Astrocyte of the spinal cord (primary cell): ENCODE measurements at regions not wholly inside any gene's neighbourhood (a gene's known extent, or its start where the extent isn't known, plus 50 kb on each side); places are given as distances from the start of the nearest gene placed in this dataset.
A peak's percentile ranks its signal among the peaks of the same experiment; 100 is the strongest.

Source experiments
- DNase-seq: peaks from one replicate; pipeline ENCODE4 v3.0.0; 2011; ENCODE audit warnings: low read depth, low spot score
- H3K4me3 ChIP-seq: 2 replicates; pipeline ENCODE4 v1.5.1; 2011; ENCODE audit warnings: low read depth, mild to moderate bottlenecking, low read length, moderate library complexity
- CTCF ChIP-seq: IDR thresholded peaks from 2 replicates; pipeline ENCODE4 v1.5.1; 2012; ENCODE audit warnings: low read depth, mild to moderate bottlenecking, low read length, inconsistent platforms
- in situ Hi-C: cut with HindIII; loops from 2 replicates; pipeline ENCODE4 v1.10.0; 2017; ENCODE audit warnings: low sequenced_read_pairs

GRCh38 chr2:118667964-118668363, 179.5 kb downstream of the EN1 start:
- TF ChIP-seq CTCF, result no peak
- no peak overlapping the region for H3K4me3 ChIP-seq
- in situ Hi-C loops, result no loop called here
- DNase-seq, result peak; percentile 80

- no peak overlapping the region for H3K4me3 ChIP-seq
- peak; percentile 31 for DNase-seq
- no peak for TF ChIP-seq CTCF
- in situ Hi-C loops, result no loop called here
Observed at GRCh38 chr2:118667348-118667747, 180.1 kb downstream of the EN1 start.

- in situ Hi-C loops, result no loop called here
- DNase-seq, result no peak
- no peak overlapping the region for H3K4me3 ChIP-seq
- no peak for TF ChIP-seq CTCF
Observed at GRCh38 chr2:118665784-118666529, 181.5 kb downstream of the EN1 start.

GRCh38 chr2:118661179-118661578, 186.3 kb downstream of the EN1 start:
- no peak for TF ChIP-seq CTCF
- no peak overlapping the region for H3K4me3 ChIP-seq
- no peak for DNase-seq
- in situ Hi-C loops, result no loop called here

- in situ Hi-C loops, result no loop called here
- no peak overlapping the region for H3K4me3 ChIP-seq
- TF ChIP-seq CTCF, result no peak
- no peak for DNase-seq
Observed at GRCh38 chr2:118658596-118659198, 188.8 kb downstream of the EN1 start.

- in situ Hi-C loops, result no loop called here
- no peak for DNase-seq
- TF ChIP-seq CTCF, result no peak
- H3K4me3 ChIP-seq, result no peak overlapping the region
Observed at GRCh38 chr2:118657466-118657865, 190.0 kb downstream of the EN1 start.
